HCT116 (cell line): ENCODE measurements at regions not wholly inside any gene's neighbourhood (a gene's known extent, or its start where the extent isn't known, plus 50 kb on each side); places are given as distances from the start of the nearest gene placed in this dataset.
"Not testable (repeated sequence)": the region's sequence is repeated elsewhere in the genome, so short reads cannot be mapped to it uniquely, and the experiment has no call there.

Experiments used
- ATAC-seq: fragments of 200-7000 bp; cut with Tn5 transposase; 2 replicates; pipeline ENCODE4 v1.9.1; 2020; ENCODE audit warnings: mild to moderate bottlenecking, moderate library complexity
- BruUV-seq: library from RNA; stranded (reverse); fragments of 400-500 nt; replicated peaks from 2 replicates; lab custom pipeline; 2021; lab: Mats Ljungman, UMichigan
- CTCF ChIA-PET: fragments of 300-600 bp; sonication (Branson Sonifier 250); formaldehyde crosslinking; loops from one replicate; lab custom pipeline; 2021; ENCODE audit warnings: antibody characterized with exemption; lab: Charles Lee
- POLR2A ChIA-PET: fragments of 300-600, 350-600 bp; sonication (Branson Sonifier 250); formaldehyde crosslinking; loops from one replicate; lab custom pipeline; 2021; ENCODE audit warnings: antibody characterized with exemption; lab: Charles Lee
- RAD21 ChIA-PET, 2 experiments: fragments of 300-600 bp; sonication (Branson Sonifier 250); formaldehyde crosslinking; loops; one replicate each; lab custom pipeline; 2023; ENCODE audit warnings: low total read pairs in 2 of 2; ENCODE audit not compliant: uncharacterized antibody in 2 of 2, unreplicated experiment in 2 of 2, low non-redundant PET in 1 of 2; lab: Charles Lee
- DNase-seq: peaks from one replicate; pipeline ENCODE4 v3.0.0-alpha.2; 2010; ENCODE audit warnings: low read depth, low spot score
- H2AFZ ChIP-seq: fragments of 200-600 bp; shearing (Covaris generic), sonication (generic); 2 replicates; pipeline ENCODE4 v1.6.1; 2017; ENCODE audit warnings: low read depth, mixed run types, mixed read lengths, antibody characterized with exemption, low read length; ENCODE audit not compliant: poor library complexity, severe bottlenecking
- H3K27ac ChIP-seq: 2 replicates; pipeline ENCODE4 v1.5.1; 2012; ENCODE audit warnings: low read depth, low read length
- H3K27me3 ChIP-seq: fragments of 200-600 bp; sonication (generic); 2 replicates; pipeline ENCODE4 v1.6.1; 2016; ENCODE audit warnings: mixed run types, low read length, mixed read lengths; ENCODE audit not compliant: insufficient read depth
- H3K36me3 ChIP-seq, 2 experiments: fragments of 200-500 bp in 1 of 2; fragments of 200-600 bp in 1 of 2; sonication (Bioruptor generic) in 1 of 2; sonication (generic) in 1 of 2; 2 replicates each; pipeline versions ENCODE4 v1.5.1 to v1.6.1; 2014 to 2016; ENCODE audit warnings: low read length in 2 of 2, inconsistent platforms in 1 of 2, mixed read lengths in 1 of 2, mixed run types in 1 of 2; ENCODE audit not compliant: insufficient read depth in 2 of 2, control insufficient read depth in 1 of 2
- H3K4me1 ChIP-seq, 2 experiments: fragments of 200-600 bp in 1 of 2; sonication (generic) in 1 of 2; 2 replicates each; pipeline versions ENCODE4 v1.5.1 to v1.6.1; 2012 to 2017; ENCODE audit warnings: low read length in 2 of 2, inconsistent platforms in 1 of 2, mild to moderate bottlenecking in 1 of 2, mixed read lengths in 1 of 2, mixed run types in 1 of 2, moderate library complexity in 1 of 2; ENCODE audit not compliant: insufficient read depth in 2 of 2, control insufficient read depth in 1 of 2
- H3K4me2 ChIP-seq: fragments of 200-600 bp; sonication (generic); 2 replicates; pipeline ENCODE4 v1.6.1; 2017; ENCODE audit warnings: mixed run types, low read length, mixed read lengths
- H3K4me3 ChIP-seq, 2 experiments: fragments of 200-600 bp in 1 of 2; sonication (generic) in 1 of 2; replicated peaks in 1 of 2; 2 replicates each; pipeline ENCODE4 v1.5.1; 2011 to 2016; ENCODE audit warnings: low read length in 2 of 2, control low read depth in 1 of 2, low read depth in 1 of 2, mild to moderate bottlenecking in 1 of 2, mixed read lengths in 1 of 2, mixed run types in 1 of 2
- H3K79me2 ChIP-seq: fragments of 200-600 bp; sonication (generic); 2 replicates; pipeline ENCODE4 v1.6.1; 2017; ENCODE audit warnings: mild to moderate bottlenecking, mixed run types, low read length, moderate library complexity, mixed read lengths; ENCODE audit not compliant: insufficient read depth
- H3K9ac ChIP-seq: fragments of 200-600 bp; sonication (generic); 2 replicates; pipeline ENCODE4 v1.6.1; 2016; ENCODE audit warnings: low read length, mixed read lengths
- H3K9me2 ChIP-seq: fragments of 200-600 bp; sonication (generic), shearing (Covaris generic); 2 replicates; pipeline ENCODE4 v1.6.1; 2017; ENCODE audit warnings: mixed run types, mild to moderate bottlenecking, moderate library complexity; ENCODE audit not compliant: insufficient read depth
- H3K9me3 ChIP-seq, 2 experiments: fragments of 200-500 bp in 1 of 2; fragments of 200-600 bp in 1 of 2; sonication (Bioruptor generic) in 1 of 2; sonication (generic) in 1 of 2; 2 replicates each; pipeline ENCODE4 v1.6.1; 2014 to 2017; ENCODE audit warnings: low read length in 2 of 2, mixed read lengths in 2 of 2, inconsistent platforms in 1 of 2, low read depth in 1 of 2, mild to moderate bottlenecking in 1 of 2, mixed run types in 1 of 2, moderate library complexity in 1 of 2; ENCODE audit not compliant: control insufficient read depth in 1 of 2, insufficient read depth in 1 of 2
- H4K20me1 ChIP-seq: fragments of 200-600 bp; sonication (generic), shearing (Covaris generic); 2 replicates; pipeline ENCODE4 v1.6.1; 2017; ENCODE audit warnings: mixed run types, mild to moderate bottlenecking, moderate library complexity; ENCODE audit not compliant: insufficient read depth
- EZH2 ChIP-seq: fragments of 200-600 bp; sonication (generic); IDR thresholded peaks from 2 replicates; pipeline ENCODE4 v1.6.1; 2017; ENCODE audit warnings: antibody characterized with exemption, mixed run types
- JUND ChIP-seq: IDR thresholded peaks from 2 replicates; pipeline ENCODE4 v1.6.1; 2012
- intact Hi-C: fragments of 100-400 bp; cut with micrococcal nuclease; formaldehyde crosslinking; loops from 2 replicates; pipeline ENCODE4 v1.10.0; 2022
- TF ChIP-seq, protein P1 (sequence below): IDR thresholded peaks from 2 replicates; pipeline ENCODE4 v1.6.1; 2011; ENCODE audit warnings: mild to moderate bottlenecking, low read length, moderate library complexity; ENCODE audit not compliant: insufficient replicate concordance; ENCODE audit errors: extremely low read depth

DNA sequence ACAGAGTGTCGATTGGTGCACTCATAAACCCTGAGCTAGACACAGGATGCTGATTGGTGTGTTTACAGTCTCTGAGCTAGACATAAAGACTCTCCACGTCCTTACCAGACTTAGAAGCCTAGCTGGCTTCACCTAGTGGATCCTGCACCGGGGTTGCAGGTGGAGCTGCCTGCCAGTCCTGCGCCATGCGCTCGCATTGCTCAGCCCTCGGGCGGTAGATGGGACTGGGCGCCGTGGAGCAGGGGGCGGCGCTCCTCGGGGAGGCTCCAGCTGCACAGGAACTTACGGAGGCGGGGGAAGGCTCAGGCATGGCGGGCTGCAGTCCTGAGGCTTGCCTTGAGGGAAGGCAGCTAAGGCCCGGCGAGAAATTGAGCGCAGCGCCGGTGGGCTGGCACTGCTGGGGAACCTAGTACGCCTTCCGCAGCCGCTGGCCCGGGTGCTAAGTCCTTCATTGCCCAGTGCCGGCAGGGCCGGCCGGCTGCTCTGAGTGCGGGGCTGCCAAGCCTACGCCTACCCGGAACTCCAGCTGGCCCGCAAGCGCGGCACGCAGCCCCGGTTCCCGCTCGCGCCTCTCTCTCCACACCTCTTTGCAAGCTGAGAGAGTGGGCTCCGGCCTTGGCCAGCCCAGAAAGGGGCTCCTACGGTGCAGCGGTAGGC is 78.5 kb upstream of the AMZ2 start:
- H3K27me3 ChIP-seq, H4K20me1 ChIP-seq, H2AFZ ChIP-seq, H3K4me3 ChIP-seq, BruUV-seq, H3K9me2 ChIP-seq, ATAC-seq, H3K4me1 ChIP-seq, intact Hi-C loops, H3K27ac ChIP-seq, H3K79me2 ChIP-seq, DNase-seq, H3K36me3 ChIP-seq, H3K9me3 ChIP-seq, H3K4me2 ChIP-seq, H3K9ac ChIP-seq: not testable (repeated sequence)
- CTCF ChIA-PET: interaction anchor here (1.0 kb wide), 1 partner anchor 112 kb away, joined by 4 read pairs; no protein-coding TSS in a partner anchor
- RAD21 ChIA-PET: interaction anchor here in 1 of 2 experiments (0.6 kb wide), 1 partner anchor 27 kb away, joined by 3 read pairs; no protein-coding TSS in a partner anchor
- POLR2A ChIA-PET: interaction anchor here (0.6 to 1.3 kb wide), 2 partner anchors 11 to 117 kb away, joined by 3 read pairs; no protein-coding TSS in a partner anchor

DNA sequence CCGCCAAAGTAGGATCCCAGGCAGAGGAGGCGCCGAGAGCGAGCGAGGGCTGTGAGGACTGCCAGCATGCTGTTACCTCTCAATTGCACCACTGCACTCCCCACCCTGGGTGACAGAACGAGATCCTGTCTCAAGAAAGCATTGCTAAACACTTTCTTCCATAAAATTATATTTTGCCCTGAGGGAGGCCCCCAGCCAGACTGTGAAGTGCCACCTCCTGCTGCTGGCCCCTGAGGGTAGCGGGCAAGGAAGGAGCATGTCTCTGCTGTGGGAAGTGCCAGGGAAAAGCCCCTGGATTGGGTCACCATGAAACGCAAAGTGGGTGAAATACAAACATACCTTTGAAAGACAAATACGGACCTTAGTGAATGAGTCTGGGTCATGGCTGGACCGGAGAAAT is 78.0 kb upstream of the AMZ2 start:
- no peak overlapping the region for H3K4me3 ChIP-seq
- POLR2A ChIA-PET: no interaction called here
- H3K79me2 ChIP-seq: no peaks in the 10 kb centered on the region
- TF ChIP-seq JUND (no peak), EZH2 (no peak)
- TF ChIP-seq, protein P1, sequence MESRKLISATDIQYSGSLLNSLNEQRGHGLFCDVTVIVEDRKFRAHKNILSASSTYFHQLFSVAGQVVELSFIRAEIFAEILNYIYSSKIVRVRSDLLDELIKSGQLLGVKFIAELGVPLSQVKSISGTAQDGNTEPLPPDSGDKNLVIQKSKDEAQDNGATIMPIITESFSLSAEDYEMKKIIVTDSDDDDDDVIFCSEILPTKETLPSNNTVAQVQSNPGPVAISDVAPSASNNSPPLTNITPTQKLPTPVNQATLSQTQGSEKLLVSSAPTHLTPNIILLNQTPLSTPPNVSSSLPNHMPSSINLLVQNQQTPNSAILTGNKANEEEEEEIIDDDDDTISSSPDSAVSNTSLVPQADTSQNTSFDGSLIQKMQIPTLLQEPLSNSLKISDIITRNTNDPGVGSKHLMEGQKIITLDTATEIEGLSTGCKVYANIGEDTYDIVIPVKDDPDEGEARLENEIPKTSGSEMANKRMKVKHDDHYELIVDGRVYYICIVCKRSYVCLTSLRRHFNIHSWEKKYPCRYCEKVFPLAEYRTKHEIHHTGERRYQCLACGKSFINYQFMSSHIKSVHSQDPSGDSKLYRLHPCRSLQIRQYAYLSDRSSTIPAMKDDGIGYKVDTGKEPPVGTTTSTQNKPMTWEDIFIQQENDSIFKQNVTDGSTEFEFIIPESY: no peak
- no peaks in the 10 kb centered on the region for H3K9me3 ChIP-seq
- CTCF ChIA-PET: no interaction called here
- ATAC-seq (no peak), DNase-seq (no peak)
- H4K20me1 ChIP-seq: no peaks in the 10 kb centered on the region
- H3K27me3 ChIP-seq: no peaks in the 10 kb centered on the region
- intact Hi-C loops: loop anchor here (5.0 kb wide), 1 partner anchor 92 kb away; no protein-coding TSS in a partner anchor
- peaks cover 0 to 8% of the 10 kb centered on the region in 2 experiments; a peak in 2 of 4 replicates for H3K4me1 ChIP-seq
- H2AFZ ChIP-seq: no peak overlapping the region
- no peaks in the 10 kb centered on the region for H3K9me2 ChIP-seq
- RAD21 ChIA-PET: no interaction called here
- H3K36me3 ChIP-seq: no peaks in the 10 kb centered on the region
- H3K9ac ChIP-seq: no peak overlapping the region
- H3K27ac ChIP-seq: no peak overlapping the region
- no peak overlapping the region for H3K4me2 ChIP-seq
- BruUV-seq: no TSS peak
